Natural killer cell (primary cell): ENCODE measurements at regions not wholly inside any gene's neighbourhood (a gene's known extent, or its start where the extent isn't known, plus 50 kb on each side); places are given as distances from the start of the nearest gene placed in this dataset.
"Not testable (repeated sequence)": the region's sequence is repeated elsewhere in the genome, so short reads cannot be mapped to it uniquely, and the experiment has no call there.

Experiments
- ATAC-seq, 3 donors: fragments of 150-1000 bp in 2 of 3; fragments of 200-7000 bp in 1 of 3; cut with Tn5 transposase; 1 replicate in 1 of 3; 2 replicates in 2 of 3; pipeline ENCODE4 v1.10.0; 2021; ENCODE audit warnings: mild to moderate bottlenecking in 2 of 3, moderate library complexity in 2 of 3
- DNase-seq, 2 donors: peaks; one replicate each; pipeline versions ENCODE4 v3.0.0 to v3.0.0-alpha.2; 2013 to 2021; ENCODE audit warnings: mixed read lengths in 1 of 2
- H3K27ac ChIP-seq: one replicate; pipeline ENCODE4 v1.5.1; 2013; ENCODE audit warnings: mild to moderate bottlenecking, low read length
- H3K27me3 ChIP-seq: one replicate; pipeline ENCODE4 v1.6.1; 2013; ENCODE audit warnings: low read length; ENCODE audit not compliant: control insufficient read depth, insufficient read depth
- H3K36me3 ChIP-seq: one replicate; pipeline ENCODE4 v1.6.1; 2013; ENCODE audit warnings: low read length; ENCODE audit not compliant: control insufficient read depth, insufficient read depth
- H3K4me1 ChIP-seq: one replicate; pipeline ENCODE4 v1.6.1; 2013; ENCODE audit warnings: low read length; ENCODE audit not compliant: control insufficient read depth, insufficient read depth
- H3K4me3 ChIP-seq: one replicate; pipeline ENCODE4 v1.5.1; 2013; ENCODE audit warnings: low read length
- H3K9me3 ChIP-seq: one replicate; pipeline ENCODE4 v1.6.1; 2013; ENCODE audit warnings: low read length; ENCODE audit not compliant: control insufficient read depth, insufficient read depth
- H3K27ac Mint-ChIP-seq, 2 donors: one replicate each; pipeline ENCODE4 v1.8.0; 2022; ENCODE audit warnings: mild to moderate bottlenecking in 2 of 2, mixed read lengths in 2 of 2, moderate library complexity in 1 of 2
- H3K27me3 Mint-ChIP-seq, 2 donors: one replicate each; pipeline ENCODE4 v1.8.0; 2022; ENCODE audit warnings: low read depth in 2 of 2, mixed read lengths in 2 of 2
- H3K36me3 Mint-ChIP-seq: one replicate; pipeline ENCODE4 v1.8.0; 2022; ENCODE audit warnings: mixed read lengths
- H3K4me1 Mint-ChIP-seq, 2 donors: one replicate each; pipeline ENCODE4 v1.8.0; 2022; ENCODE audit warnings: mixed read lengths in 2 of 2
- H3K4me3 Mint-ChIP-seq: one replicate; pipeline ENCODE4 v1.8.0; 2022; ENCODE audit warnings: mild to moderate bottlenecking, moderate library complexity, mixed read lengths
- H3K9me3 Mint-ChIP-seq, 2 donors: one replicate each; pipeline ENCODE4 v1.8.0; 2022; ENCODE audit warnings: mixed read lengths in 2 of 2
- WGBS: methylation state at CpG from one replicate; pipeline ENCODE4 v1.1.7; 2013; ENCODE audit warnings: missing lambda C conversion rate; ENCODE audit not compliant: insufficient coverage; 5-methylcytosine and 5-hydroxymethylcytosine counted together
- intact Hi-C: fragments of 100-400 bp; cut with micrococcal nuclease; formaldehyde crosslinking; loops from one replicate; pipeline ENCODE4 v1.14.2; 2022
- TF ChIP-seq, protein P1 (sequence below): fragments of 200-600 bp; IDR thresholded peaks from one replicate; pipeline ENCODE4 v1.8.0; 2022; ENCODE audit warnings: antibody characterized with exemption

DNA sequence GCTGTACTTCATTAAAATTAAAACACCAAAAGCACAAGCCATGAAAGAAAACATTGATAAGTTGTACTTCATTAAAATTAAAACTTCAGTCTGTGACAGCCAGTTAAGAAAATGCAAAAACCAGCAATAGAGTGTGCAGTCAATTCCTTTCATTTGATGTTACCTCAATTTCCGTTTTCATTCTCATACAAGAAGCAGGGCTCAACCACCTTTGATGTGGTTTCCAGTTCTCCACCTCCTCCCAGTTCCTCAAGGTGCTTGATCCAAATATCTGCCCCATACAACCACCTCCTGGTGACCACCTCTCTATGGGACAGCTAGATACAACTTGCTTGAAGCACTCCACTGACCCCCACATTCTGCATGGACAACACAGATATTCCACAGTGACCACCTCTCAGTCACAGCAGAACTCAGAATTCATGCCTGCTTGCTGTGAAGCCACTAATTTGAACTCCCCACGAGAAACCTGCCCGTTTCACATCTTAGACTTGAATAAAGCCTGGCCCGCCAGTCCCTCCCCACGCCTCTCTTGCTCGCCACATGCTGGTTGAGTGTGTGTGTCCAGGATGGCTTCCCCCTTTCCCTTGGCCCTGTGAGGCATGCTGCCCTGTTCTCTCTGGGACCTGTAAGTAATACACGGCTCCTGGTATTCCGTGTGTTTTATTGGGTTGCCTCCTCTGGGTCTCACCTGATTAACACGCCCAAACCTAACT, 66.1 kb downstream of the FAM50B start:
- peak in 1 of 2 donors; percentile 66 for DNase-seq
- H3K27ac Mint-ChIP-seq = no peak overlapping the region
- no peaks in the 10 kb centered on the region for H3K9me3 Mint-ChIP-seq
- 51% methylated on average over 9 of the region's 9 CpGs for WGBS
- H3K4me3 ChIP-seq = no peak overlapping the region
- TF ChIP-seq, protein P1, sequence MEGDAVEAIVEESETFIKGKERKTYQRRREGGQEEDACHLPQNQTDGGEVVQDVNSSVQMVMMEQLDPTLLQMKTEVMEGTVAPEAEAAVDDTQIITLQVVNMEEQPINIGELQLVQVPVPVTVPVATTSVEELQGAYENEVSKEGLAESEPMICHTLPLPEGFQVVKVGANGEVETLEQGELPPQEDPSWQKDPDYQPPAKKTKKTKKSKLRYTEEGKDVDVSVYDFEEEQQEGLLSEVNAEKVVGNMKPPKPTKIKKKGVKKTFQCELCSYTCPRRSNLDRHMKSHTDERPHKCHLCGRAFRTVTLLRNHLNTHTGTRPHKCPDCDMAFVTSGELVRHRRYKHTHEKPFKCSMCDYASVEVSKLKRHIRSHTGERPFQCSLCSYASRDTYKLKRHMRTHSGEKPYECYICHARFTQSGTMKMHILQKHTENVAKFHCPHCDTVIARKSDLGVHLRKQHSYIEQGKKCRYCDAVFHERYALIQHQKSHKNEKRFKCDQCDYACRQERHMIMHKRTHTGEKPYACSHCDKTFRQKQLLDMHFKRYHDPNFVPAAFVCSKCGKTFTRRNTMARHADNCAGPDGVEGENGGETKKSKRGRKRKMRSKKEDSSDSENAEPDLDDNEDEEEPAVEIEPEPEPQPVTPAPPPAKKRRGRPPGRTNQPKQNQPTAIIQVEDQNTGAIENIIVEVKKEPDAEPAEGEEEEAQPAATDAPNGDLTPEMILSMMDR = no peak
- H3K9me3 ChIP-seq = no peaks in the 10 kb centered on the region
- no peaks in the 10 kb centered on the region for H3K27me3 ChIP-seq
- peaks cover 11 to 13% of the 10 kb centered on the region in 2 donors for H3K4me1 Mint-ChIP-seq
- H3K4me3 Mint-ChIP-seq = no peak overlapping the region
- peaks cover 8 to 13% of the 10 kb centered on the region in 2 donors for H3K27me3 Mint-ChIP-seq
- H3K4me1 ChIP-seq = peaks cover 8% of the 10 kb centered on the region
- no peak overlapping the region for H3K27ac ChIP-seq
- no peaks in the 10 kb centered on the region for H3K36me3 Mint-ChIP-seq
- no peaks in the 10 kb centered on the region for H3K36me3 ChIP-seq
- intact Hi-C loops = no loop called here
- no peak for ATAC-seq

GRCh38 chr6:3916211-3916610, 67.0 kb downstream of the FAM50B start:
- TF ChIP-seq, protein P1 = no peak
- no peak overlapping the region for H3K27ac Mint-ChIP-seq
- DNase-seq (no peak), ATAC-seq (no peak)
- no peaks in the 10 kb centered on the region for H3K27me3 ChIP-seq
- no peak overlapping the region for H3K4me3 Mint-ChIP-seq
- WGBS = 45% methylated on average over 1 of the region's 2 CpGs
- H3K36me3 ChIP-seq = no peaks in the 10 kb centered on the region
- H3K9me3 ChIP-seq = no peaks in the 10 kb centered on the region
- H3K36me3 Mint-ChIP-seq = no peaks in the 10 kb centered on the region
- H3K9me3 Mint-ChIP-seq = no peaks in the 10 kb centered on the region
- peaks cover 8% of the 10 kb centered on the region for H3K4me1 ChIP-seq
- intact Hi-C loops = no loop called here
- peaks cover 8 to 13% of the 10 kb centered on the region in 2 donors for H3K27me3 Mint-ChIP-seq
- H3K4me3 ChIP-seq = no peak overlapping the region
- peaks cover 11 to 13% of the 10 kb centered on the region in 2 donors for H3K4me1 Mint-ChIP-seq
- H3K27ac ChIP-seq = no peak overlapping the region

- H3K4me3 Mint-ChIP-seq, ATAC-seq, H3K9me3 ChIP-seq, H3K4me1 ChIP-seq, H3K36me3 ChIP-seq, H3K27ac ChIP-seq, H3K36me3 Mint-ChIP-seq, H3K27me3 ChIP-seq, DNase-seq, intact Hi-C loops, H3K9me3 Mint-ChIP-seq, H3K4me3 ChIP-seq, H3K27ac Mint-ChIP-seq: not testable (repeated sequence)
- H3K4me1 Mint-ChIP-seq = peaks cover 11 to 13% of the 10 kb centered on the region in 2 donors
- peaks cover 7 to 12% of the 10 kb centered on the region in 2 donors for H3K27me3 Mint-ChIP-seq
- WGBS = 94% methylated on average over 4 of the region's 4 CpGs
These were observed 67.6 kb downstream of the FAM50B start for GRCh38 chr6:3916749-3917148.

DNA sequence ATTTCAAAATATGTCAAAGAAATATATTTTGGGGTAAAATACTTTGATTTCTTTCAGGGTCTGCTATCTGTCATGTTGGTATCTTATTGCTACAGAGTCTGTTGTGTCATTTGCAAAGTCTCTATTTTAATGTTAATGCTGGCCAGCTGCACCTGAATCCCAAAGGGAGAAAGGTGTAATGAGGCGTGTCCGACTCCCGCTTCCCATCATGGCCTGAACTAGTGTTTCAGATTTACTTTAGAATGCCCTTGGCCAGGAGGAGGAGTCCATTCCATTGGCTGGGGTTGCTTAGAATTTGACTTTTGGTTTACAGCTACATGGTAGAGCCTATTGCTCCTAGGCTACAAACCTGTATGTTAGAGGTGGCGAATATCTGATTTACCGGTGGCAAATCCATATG, 69.3 kb downstream of the FAM50B start:
- H3K4me1 ChIP-seq = peaks cover 8% of the 10 kb centered on the region
- Mint-ChIP-seq H3K27ac (no peak overlapping the region), H3K36me3 (no peaks in the 10 kb centered on the region), H3K4me3 (no peak overlapping the region), H3K9me3 (no peaks in the 10 kb centered on the region), H3K4me1 (peaks cover 11 to 13% of the 10 kb centered on the region in 2 donors), H3K27me3 (peaks cover 0 to 5% of the 10 kb centered on the region in 2 donors)
- no peak overlapping the region for H3K27ac ChIP-seq
- 95% methylated on average over 5 of the region's 5 CpGs for WGBS
- H3K36me3 ChIP-seq = no peaks in the 10 kb centered on the region
- intact Hi-C loops = no loop called here
- ATAC-seq (no peak), DNase-seq (no peak)
- H3K27me3 ChIP-seq = no peaks in the 10 kb centered on the region
- no peaks in the 10 kb centered on the region for H3K9me3 ChIP-seq
- TF ChIP-seq, protein P1 = no peak
- no peak overlapping the region for H3K4me3 ChIP-seq
